ENCODE measurements at regions not wholly inside any gene's neighbourhood (a gene's known extent, or its start where the extent isn't known, plus 50 kb on each side); places are given as distances from the start of the nearest gene placed in this dataset.

DNA sequence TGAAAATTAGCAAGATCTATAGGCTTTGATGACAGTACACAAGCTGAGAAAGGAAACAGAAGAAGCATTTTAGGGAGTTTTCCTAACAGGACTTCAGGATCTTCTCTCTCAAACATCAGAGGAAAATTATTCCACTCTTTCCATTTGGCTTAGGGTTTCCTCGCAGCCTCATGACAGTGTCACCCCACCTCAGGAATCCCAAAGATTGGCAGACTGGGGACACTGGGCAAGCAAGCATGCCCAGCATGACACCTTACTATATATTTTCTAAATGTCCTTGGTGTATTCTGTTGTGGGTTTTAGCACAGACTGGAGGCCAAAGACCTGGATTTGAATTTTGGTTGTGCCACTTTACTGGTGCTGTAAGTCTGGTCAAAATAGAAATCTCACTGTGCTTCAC is 482.4 kb upstream of the SOX5 start:
- Histone ChIP-seq H4K20me1 (ENCODE audit: insufficient read depth, low read length) (no peaks in the 10 kb centered on the region), H3K4me3 (ENCODE audit: low read depth, low read length, poor library complexity, severe bottlenecking) (no peak overlapping the region), H3K27ac (ENCODE audit: low read depth, low read length, poor library complexity, severe bottlenecking) (no peak overlapping the region), H3K9me3 (ENCODE audit: low read length) (no peaks in the 10 kb centered on the region), H3K4me1 (ENCODE audit: insufficient read depth, low read length, severe bottlenecking) (no peaks in the 10 kb centered on the region), H3K27me3 (ENCODE audit: insufficient read depth, low read length) (no peaks in the 10 kb centered on the region), H3K4me2 (ENCODE audit: low read length) (no peak overlapping the region), H3K79me2 (ENCODE audit: insufficient read depth, low read length) (no peaks in the 10 kb centered on the region), H3K36me3 (ENCODE audit: insufficient read depth, low read length) (no peaks in the 10 kb centered on the region), H3F3A (ENCODE audit: insufficient read depth, low read length) (no peaks in the 10 kb centered on the region), H3K9ac (ENCODE audit: low read length) (no peak overlapping the region), H3K9me2 (ENCODE audit: low read depth, low read length) (no peaks in the 10 kb centered on the region), H2AFZ (ENCODE audit: low read length) (no peak overlapping the region)
- no peak for TF ChIP-seq EZH2 (IDR thresholded peaks at IDR 0.05; ENCODE audit: borderline replicate concordance, low read length)
- TF ChIP-seq, protein P1, sequence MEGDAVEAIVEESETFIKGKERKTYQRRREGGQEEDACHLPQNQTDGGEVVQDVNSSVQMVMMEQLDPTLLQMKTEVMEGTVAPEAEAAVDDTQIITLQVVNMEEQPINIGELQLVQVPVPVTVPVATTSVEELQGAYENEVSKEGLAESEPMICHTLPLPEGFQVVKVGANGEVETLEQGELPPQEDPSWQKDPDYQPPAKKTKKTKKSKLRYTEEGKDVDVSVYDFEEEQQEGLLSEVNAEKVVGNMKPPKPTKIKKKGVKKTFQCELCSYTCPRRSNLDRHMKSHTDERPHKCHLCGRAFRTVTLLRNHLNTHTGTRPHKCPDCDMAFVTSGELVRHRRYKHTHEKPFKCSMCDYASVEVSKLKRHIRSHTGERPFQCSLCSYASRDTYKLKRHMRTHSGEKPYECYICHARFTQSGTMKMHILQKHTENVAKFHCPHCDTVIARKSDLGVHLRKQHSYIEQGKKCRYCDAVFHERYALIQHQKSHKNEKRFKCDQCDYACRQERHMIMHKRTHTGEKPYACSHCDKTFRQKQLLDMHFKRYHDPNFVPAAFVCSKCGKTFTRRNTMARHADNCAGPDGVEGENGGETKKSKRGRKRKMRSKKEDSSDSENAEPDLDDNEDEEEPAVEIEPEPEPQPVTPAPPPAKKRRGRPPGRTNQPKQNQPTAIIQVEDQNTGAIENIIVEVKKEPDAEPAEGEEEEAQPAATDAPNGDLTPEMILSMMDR (IDR thresholded peaks at IDR 0.05; ENCODE audit: low read length), result no peak

DNA sequence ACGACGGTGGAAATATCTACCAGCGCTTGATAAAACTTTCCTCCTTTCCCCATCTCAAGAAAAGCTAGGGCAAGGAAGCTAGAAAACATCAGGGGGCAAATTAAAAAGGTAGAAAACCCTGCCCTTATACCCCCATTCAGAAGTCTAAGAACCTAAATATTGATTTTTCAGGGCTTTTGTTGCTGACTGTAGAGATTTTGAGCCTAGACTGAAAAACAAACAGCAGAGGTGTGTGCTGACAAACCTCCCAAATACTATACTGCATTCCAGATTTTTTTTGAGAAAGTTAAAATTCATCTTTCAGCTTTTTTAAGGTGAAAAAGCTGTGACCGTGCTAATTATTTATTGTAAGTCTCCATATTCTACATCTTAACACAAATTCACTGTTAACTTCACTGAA is 478.3 kb upstream of the SOX5 start:
- no peaks in the 10 kb centered on the region for H3K27me3 ChIP-seq (ENCODE audit: insufficient read depth, low read length)

DNA sequence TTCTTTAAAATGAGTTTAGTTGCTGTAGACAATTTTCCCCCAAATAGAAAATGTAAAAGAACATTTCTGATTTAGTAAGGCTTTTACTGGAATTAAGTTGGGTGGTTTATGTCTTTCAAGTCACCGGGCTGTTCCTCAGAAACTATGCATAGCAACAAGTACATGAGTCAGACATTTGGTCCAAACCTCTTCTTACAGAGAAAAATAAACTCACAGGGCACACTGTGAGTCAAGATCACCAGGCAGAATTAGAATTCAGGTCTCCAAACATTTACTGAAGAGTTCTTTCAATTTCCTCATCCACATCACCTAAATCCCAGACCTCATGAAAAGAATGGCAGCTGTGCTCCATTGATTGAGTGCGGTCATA is 476.1 kb upstream of the SOX5 start:
- H3K9me3 ChIP-seq (ENCODE audit: low read length), result no peaks in the 10 kb centered on the region
- H3K9ac ChIP-seq (ENCODE audit: low read length), result no peak overlapping the region
- TF ChIP-seq, protein P1 (IDR thresholded peaks at IDR 0.05; ENCODE audit: low read length), result no peak
- TF ChIP-seq EZH2 (IDR thresholded peaks at IDR 0.05; ENCODE audit: borderline replicate concordance, low read length), result no peak
- no peaks in the 10 kb centered on the region for H4K20me1 ChIP-seq (ENCODE audit: insufficient read depth, low read length)
- no peak overlapping the region for H3K4me2 ChIP-seq (ENCODE audit: low read length)
- no peaks in the 10 kb centered on the region for H3K79me2 ChIP-seq (ENCODE audit: insufficient read depth, low read length)
- no peak overlapping the region for H2AFZ ChIP-seq (ENCODE audit: low read length)
- no peaks in the 10 kb centered on the region for H3K9me2 ChIP-seq (ENCODE audit: low read depth, low read length)
- no peaks in the 10 kb centered on the region for H3F3A ChIP-seq (ENCODE audit: insufficient read depth, low read length)
- no peak overlapping the region for H3K4me3 ChIP-seq (ENCODE audit: low read depth, low read length, poor library complexity, severe bottlenecking)
- H3K4me1 ChIP-seq (ENCODE audit: insufficient read depth, low read length, severe bottlenecking), result no peaks in the 10 kb centered on the region
- no peak overlapping the region for H3K27ac ChIP-seq (ENCODE audit: low read depth, low read length, poor library complexity, severe bottlenecking)
- H3K36me3 ChIP-seq (ENCODE audit: insufficient read depth, low read length), result no peaks in the 10 kb centered on the region
- H3K27me3 ChIP-seq (ENCODE audit: insufficient read depth, low read length), result no peaks in the 10 kb centered on the region

More for the DNA sequence above, 478.3 kb upstream of the SOX5 start:
- Histone ChIP-seq H3K4me3 (ENCODE audit: low read depth, low read length, poor library complexity, severe bottlenecking) (no peak overlapping the region), H4K20me1 (ENCODE audit: insufficient read depth, low read length) (no peaks in the 10 kb centered on the region), H3K4me2 (ENCODE audit: low read length) (no peak overlapping the region), H3K9ac (ENCODE audit: low read length) (no peak overlapping the region), H3K79me2 (ENCODE audit: insufficient read depth, low read length) (no peaks in the 10 kb centered on the region), H3K36me3 (ENCODE audit: insufficient read depth, low read length) (no peaks in the 10 kb centered on the region), H3K9me3 (ENCODE audit: low read length) (no peaks in the 10 kb centered on the region), H3F3A (ENCODE audit: insufficient read depth, low read length) (no peaks in the 10 kb centered on the region), H3K4me1 (ENCODE audit: insufficient read depth, low read length, severe bottlenecking) (no peaks in the 10 kb centered on the region), H2AFZ (ENCODE audit: low read length) (no peak overlapping the region), H3K9me2 (ENCODE audit: low read depth, low read length) (no peaks in the 10 kb centered on the region), H3K27ac (ENCODE audit: low read depth, low read length, poor library complexity, severe bottlenecking) (no peak overlapping the region)
- TF ChIP-seq, protein P1 (IDR thresholded peaks at IDR 0.05; ENCODE audit: low read length), result no peak
- TF ChIP-seq EZH2 (IDR thresholded peaks at IDR 0.05; ENCODE audit: borderline replicate concordance, low read length), result no peak
